H9 (cell line): ENCODE measurements at regions not wholly inside any gene's neighbourhood (a gene's known extent, or its start where the extent isn't known, plus 50 kb on each side); places are given as distances from the start of the nearest gene placed in this dataset.

Source experiments
- DNase-seq: peaks from one replicate; pipeline ENCODE4 v3.0.0-alpha.2; 2017
- H2AFZ ChIP-seq: one replicate; pipeline ENCODE4 v1.6.1; 2013; ENCODE audit warnings: mild to moderate bottlenecking, low read length, control low read depth, moderate library complexity
- H2AK5ac ChIP-seq: 2 replicates; pipeline ENCODE4 v1.6.1; 2013; ENCODE audit warnings: low read length, control low read depth, mixed read lengths; ENCODE audit not compliant: insufficient read length
- H2BK120ac ChIP-seq: one replicate; pipeline ENCODE4 v1.6.1; 2013; ENCODE audit warnings: low read depth, mild to moderate bottlenecking, low read length, control low read depth, inconsistent platforms; ENCODE audit not compliant: poor library complexity, severe bottlenecking
- H2BK12ac ChIP-seq: 2 replicates; pipeline ENCODE4 v1.6.1; 2013; ENCODE audit warnings: low read length, control low read depth, mixed read lengths, low read depth; ENCODE audit not compliant: insufficient read length
- H2BK15ac ChIP-seq: 2 replicates; pipeline ENCODE4 v1.6.1; 2013; ENCODE audit warnings: low read depth, low read length, control low read depth
- H2BK20ac ChIP-seq: one replicate; pipeline ENCODE4 v1.6.1; 2013; ENCODE audit warnings: low read depth, mild to moderate bottlenecking, low read length, control low read depth, inconsistent platforms; ENCODE audit not compliant: poor library complexity, severe bottlenecking
- H2BK5ac ChIP-seq: 2 replicates; pipeline ENCODE4 v1.6.1; 2013; ENCODE audit warnings: low read length, control low read depth, mixed read lengths; ENCODE audit not compliant: insufficient read length
- H3K14ac ChIP-seq: 2 replicates; pipeline ENCODE4 v1.6.1; 2013; ENCODE audit warnings: low read length, control low read depth; ENCODE audit not compliant: insufficient read depth
- H3K18ac ChIP-seq: 2 replicates; pipeline ENCODE4 v1.6.1; 2013; ENCODE audit warnings: low read depth, mild to moderate bottlenecking, mixed read lengths, low read length, control low read depth; ENCODE audit not compliant: insufficient read length
- H3K23ac ChIP-seq: 2 replicates; pipeline ENCODE4 v1.6.1; 2013; ENCODE audit warnings: low read length, control low read depth, mixed read lengths, low read depth; ENCODE audit not compliant: insufficient read length
- H3K23me2 ChIP-seq: 2 replicates; pipeline ENCODE4 v1.6.1; 2013; ENCODE audit warnings: low read depth, mild to moderate bottlenecking, mixed read lengths, low read length, control low read depth; ENCODE audit not compliant: insufficient read length, poor library complexity, severe bottlenecking
- H3K27ac ChIP-seq: 2 replicates; pipeline ENCODE4 v1.5.1; 2013; ENCODE audit warnings: low read length, control low read depth, mixed read lengths, low read depth; ENCODE audit not compliant: insufficient read length
- H3K27me3 ChIP-seq: 2 replicates; pipeline ENCODE4 v1.6.1; 2013; ENCODE audit warnings: low read length, control low read depth, inconsistent platforms; ENCODE audit not compliant: insufficient read depth
- H3K4ac ChIP-seq: 2 replicates; pipeline ENCODE4 v1.6.1; 2013; ENCODE audit warnings: low read depth, mild to moderate bottlenecking, control low read depth, inconsistent platforms, low read length, moderate library complexity
- H3K4me1 ChIP-seq: 2 replicates; pipeline ENCODE4 v1.6.1; 2013; ENCODE audit warnings: low read length, control low read depth, inconsistent platforms; ENCODE audit not compliant: insufficient read depth
- H3K4me2 ChIP-seq: 2 replicates; pipeline ENCODE4 v1.6.1; 2013; ENCODE audit warnings: low read length, control low read depth, mixed read lengths; ENCODE audit not compliant: insufficient read length, insufficient read depth
- H3K56ac ChIP-seq: 2 replicates; pipeline ENCODE4 v1.6.1; 2013; ENCODE audit warnings: low read depth, mild to moderate bottlenecking, mixed read lengths, low read length, control low read depth; ENCODE audit not compliant: insufficient read length
- H3K79me1 ChIP-seq: 2 replicates; pipeline ENCODE4 v1.6.1; 2013; ENCODE audit warnings: low read depth, mild to moderate bottlenecking, moderate library complexity, low read length, control low read depth, inconsistent platforms; ENCODE audit not compliant: insufficient read depth, poor library complexity, severe bottlenecking
- H3K79me2 ChIP-seq: 2 replicates; pipeline ENCODE4 v1.6.1; 2013; ENCODE audit warnings: low read length, control low read depth, inconsistent platforms; ENCODE audit not compliant: insufficient read depth
- H3K9ac ChIP-seq: 2 replicates; pipeline ENCODE4 v1.6.1; 2013; ENCODE audit warnings: low read length, control low read depth, mixed read lengths; ENCODE audit not compliant: insufficient read length; ENCODE audit errors: extremely low read depth
- H3K9me3 ChIP-seq: one replicate; pipeline ENCODE4 v1.6.1; 2013; ENCODE audit warnings: low read depth, low read length, inconsistent platforms; ENCODE audit not compliant: control insufficient read depth
- H3T11ph ChIP-seq: one replicate; pipeline ENCODE4 v1.6.1; 2013; ENCODE audit warnings: mild to moderate bottlenecking, low read length, control low read depth, inconsistent platforms
- H4K20me1 ChIP-seq: one replicate; pipeline ENCODE4 v1.6.1; 2013; ENCODE audit not compliant: control insufficient read depth, insufficient read length, insufficient read depth
- H4K5ac ChIP-seq: 2 replicates; pipeline ENCODE4 v1.6.1; 2013; ENCODE audit warnings: low read depth, mild to moderate bottlenecking, mixed read lengths, low read length, control low read depth; ENCODE audit not compliant: insufficient read length
- H4K8ac ChIP-seq: replicated peaks from 2 replicates; pipeline ENCODE4 v1.6.1; 2013; ENCODE audit warnings: low read length, control low read depth, mixed read lengths, low read depth; ENCODE audit not compliant: insufficient read length
- H4K91ac ChIP-seq: 2 replicates; pipeline ENCODE4 v1.6.1; 2013; ENCODE audit warnings: low read depth, mild to moderate bottlenecking, moderate library complexity, mixed read lengths, low read length, control low read depth; ENCODE audit not compliant: insufficient read length
- H3K27ac Mint-ChIP-seq, 3 experiments: 2 replicates in 2 of 3; 3 replicates in 1 of 3; pipeline ENCODE4 v1.8.0; 2020 to 2021; ENCODE audit warnings: mixed read lengths in 3 of 3, mild to moderate bottlenecking in 1 of 3, moderate library complexity in 1 of 3
- H3K27me3 Mint-ChIP-seq: 2 replicates; pipeline ENCODE4 v1.8.0; 2021; ENCODE audit warnings: low read depth, mild to moderate bottlenecking, moderate library complexity, mixed read lengths
- H3K36me3 Mint-ChIP-seq, 3 experiments: 2 replicates in 2 of 3; 3 replicates in 1 of 3; pipeline ENCODE4 v1.8.0; 2020 to 2021; ENCODE audit warnings: low read depth in 3 of 3, mixed read lengths in 3 of 3; ENCODE audit not compliant: insufficient read depth in 1 of 3
- H3K4me1 Mint-ChIP-seq, 2 experiments: 2 replicates each; pipeline ENCODE4 v1.8.0; 2020; ENCODE audit warnings: mixed read lengths in 2 of 2
- H3K4me3 Mint-ChIP-seq, 2 experiments: 2 replicates in 1 of 2; 3 replicates in 1 of 2; pipeline ENCODE4 v1.8.0; 2020 to 2021; ENCODE audit warnings: mild to moderate bottlenecking in 2 of 2, mixed read lengths in 2 of 2, moderate library complexity in 1 of 2
- H3K9me3 Mint-ChIP-seq, 2 experiments: 2 replicates in 1 of 2; 3 replicates in 1 of 2; pipeline ENCODE4 v1.8.0; 2020; ENCODE audit warnings: mild to moderate bottlenecking in 2 of 2, mixed read lengths in 2 of 2, moderate library complexity in 1 of 2
- WGBS: extraction: QIAGEN DNeasy Blood & Tissue Kit; methylation state at CpG from one replicate; pipeline ENCODE4 v1.1.7; 2013; ENCODE audit warnings: missing lambda C conversion rate, low lambda C conversion rate, mixed read lengths; ENCODE audit not compliant: insufficient read length; ENCODE audit errors: extremely low coverage; 5-methylcytosine and 5-hydroxymethylcytosine counted together
- TF ChIP-seq, protein P1 (sequence below): fragments of 200-600 bp; sonication (generic); conservative IDR thresholded peaks from 3 replicates; pipeline ENCODE4 v1.8.0; 2021; ENCODE audit warnings: antibody characterized with exemption, mild to moderate bottlenecking

DNA sequence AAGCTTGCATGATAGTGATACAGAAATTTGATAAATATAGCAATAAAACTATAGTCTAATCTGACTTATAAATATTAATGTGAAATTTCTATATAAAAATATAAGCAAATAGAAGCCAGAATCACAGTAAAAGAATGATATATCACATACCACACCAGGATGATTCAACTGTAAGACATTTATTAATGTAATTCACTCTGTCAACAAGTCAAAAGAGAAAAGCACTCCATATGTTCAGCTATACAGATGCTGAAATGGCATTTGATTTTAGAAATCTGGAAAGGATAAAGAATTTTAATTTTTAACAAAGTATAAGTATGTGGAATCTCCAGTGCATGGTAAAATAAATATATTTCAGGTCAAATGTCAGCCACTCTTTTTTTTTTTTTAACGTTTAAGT, 372.4 kb downstream of the KCNN2 start:
- no peaks in the 10 kb centered on the region for H3K23me2 ChIP-seq
- no peak overlapping the region for H3T11ph ChIP-seq
- H3K14ac ChIP-seq = no peak overlapping the region
- DNase-seq = no peak
- no peaks in the 10 kb centered on the region for H3K27me3 Mint-ChIP-seq
- TF ChIP-seq, protein P1, sequence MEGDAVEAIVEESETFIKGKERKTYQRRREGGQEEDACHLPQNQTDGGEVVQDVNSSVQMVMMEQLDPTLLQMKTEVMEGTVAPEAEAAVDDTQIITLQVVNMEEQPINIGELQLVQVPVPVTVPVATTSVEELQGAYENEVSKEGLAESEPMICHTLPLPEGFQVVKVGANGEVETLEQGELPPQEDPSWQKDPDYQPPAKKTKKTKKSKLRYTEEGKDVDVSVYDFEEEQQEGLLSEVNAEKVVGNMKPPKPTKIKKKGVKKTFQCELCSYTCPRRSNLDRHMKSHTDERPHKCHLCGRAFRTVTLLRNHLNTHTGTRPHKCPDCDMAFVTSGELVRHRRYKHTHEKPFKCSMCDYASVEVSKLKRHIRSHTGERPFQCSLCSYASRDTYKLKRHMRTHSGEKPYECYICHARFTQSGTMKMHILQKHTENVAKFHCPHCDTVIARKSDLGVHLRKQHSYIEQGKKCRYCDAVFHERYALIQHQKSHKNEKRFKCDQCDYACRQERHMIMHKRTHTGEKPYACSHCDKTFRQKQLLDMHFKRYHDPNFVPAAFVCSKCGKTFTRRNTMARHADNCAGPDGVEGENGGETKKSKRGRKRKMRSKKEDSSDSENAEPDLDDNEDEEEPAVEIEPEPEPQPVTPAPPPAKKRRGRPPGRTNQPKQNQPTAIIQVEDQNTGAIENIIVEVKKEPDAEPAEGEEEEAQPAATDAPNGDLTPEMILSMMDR = no peak
- no peak overlapping the region for H3K27ac ChIP-seq
- no peak overlapping the region for H4K5ac ChIP-seq
- H3K9me3 ChIP-seq = no peaks in the 10 kb centered on the region
- H2BK20ac ChIP-seq = no peak overlapping the region
- H3K4me3 Mint-ChIP-seq = no peak overlapping the region
- H4K91ac ChIP-seq = no peak overlapping the region
- no peaks in the 10 kb centered on the region for H3K79me1 ChIP-seq
- no peak overlapping the region for H2BK12ac ChIP-seq
- H3K4me2 ChIP-seq = no peak overlapping the region
- H2BK120ac ChIP-seq = no peak overlapping the region
- H3K4me1 Mint-ChIP-seq = no peaks in the 10 kb centered on the region
- no peak overlapping the region for H4K8ac ChIP-seq
- no peaks in the 10 kb centered on the region for H3K27me3 ChIP-seq
- H3K9me3 Mint-ChIP-seq = peaks cover 5% of the 10 kb centered on the region in 2 experiments; a peak in 4 of 5 replicates
- no peak overlapping the region for H2AK5ac ChIP-seq
- H3K4ac ChIP-seq = no peak overlapping the region
- no peaks in the 10 kb centered on the region for H3K4me1 ChIP-seq
- no peak overlapping the region for H2BK15ac ChIP-seq
- H3K56ac ChIP-seq = no peak overlapping the region
- H4K20me1 ChIP-seq = no peaks in the 10 kb centered on the region
- no CpG with 5 or more reads among the region's 1 CpG for WGBS
- H3K23ac ChIP-seq = no peak overlapping the region
- H3K27ac Mint-ChIP-seq = no peak overlapping the region
- no peak overlapping the region for H3K9ac ChIP-seq
- peaks cover 0 to 5% (median 0%) of the 10 kb centered on the region in 3 experiments; a peak in 1 of 7 replicates for H3K36me3 Mint-ChIP-seq
- H3K79me2 ChIP-seq = no peaks in the 10 kb centered on the region
- no peak overlapping the region for H3K18ac ChIP-seq
- H2AFZ ChIP-seq = no peak overlapping the region
- H2BK5ac ChIP-seq = no peak overlapping the region
